Parathyroid adenoma (tissue), 2 donors: ENCODE measurements at regions not wholly inside any gene's neighbourhood (a gene's known extent, or its start where the extent isn't known, plus 50 kb on each side); places are given as distances from the start of the nearest gene placed in this dataset.

Experiments
- H2AFZ ChIP-seq: fragments of 300-600 bp; sonication (generic); one replicate; pipeline ENCODE4 v1.7.0; 2017; ENCODE audit warnings: antibody characterized with exemption, mild to moderate bottlenecking
- H3K27ac ChIP-seq: fragments of 300-600 bp; sonication (generic); one replicate; pipeline ENCODE4 v1.7.0; 2017
- H3K27me3 ChIP-seq: fragments of 300-600 bp; sonication (generic); one replicate; pipeline ENCODE4 v1.7.0; 2017; ENCODE audit warnings: low read length; ENCODE audit not compliant: control insufficient read depth, insufficient read depth
- H3K36me3 ChIP-seq: fragments of 300-600 bp; sonication (generic); one replicate; pipeline ENCODE4 v1.7.0; 2017; ENCODE audit warnings: low read length; ENCODE audit not compliant: control insufficient read depth, insufficient read depth
- H3K4me1 ChIP-seq: fragments of 300-600 bp; sonication (generic); one replicate; pipeline ENCODE4 v1.7.0; 2017; ENCODE audit warnings: control low read depth
- H3K4me2 ChIP-seq: fragments of 300-600 bp; sonication (generic); one replicate; pipeline ENCODE4 v1.7.0; 2017; ENCODE audit warnings: low read length
- H3K4me3 ChIP-seq: fragments of 300-600 bp; sonication (generic); one replicate; pipeline ENCODE4 v1.7.0; 2017; ENCODE audit warnings: low read depth, low read length
- H3K79me2 ChIP-seq: fragments of 300-600 bp; sonication (generic); one replicate; pipeline ENCODE4 v1.7.0; 2017; ENCODE audit warnings: control low read depth
- H3K9ac ChIP-seq: fragments of 300-600 bp; sonication (generic); one replicate; pipeline ENCODE4 v1.7.0; 2017; ENCODE audit warnings: mild to moderate bottlenecking
- H3K9me3 ChIP-seq: fragments of 300-600 bp; sonication (generic); one replicate; pipeline ENCODE4 v1.7.0; 2017; ENCODE audit warnings: low read length; ENCODE audit not compliant: control insufficient read depth
- CTCF ChIP-seq: fragments of 300-600 bp; sonication (generic); IDR thresholded peaks from one replicate; pipeline ENCODE4 v1.7.0; 2017; ENCODE audit warnings: antibody characterized with exemption, mild to moderate bottlenecking
- donor health status: primary hyperparathyroidism.

DNA sequence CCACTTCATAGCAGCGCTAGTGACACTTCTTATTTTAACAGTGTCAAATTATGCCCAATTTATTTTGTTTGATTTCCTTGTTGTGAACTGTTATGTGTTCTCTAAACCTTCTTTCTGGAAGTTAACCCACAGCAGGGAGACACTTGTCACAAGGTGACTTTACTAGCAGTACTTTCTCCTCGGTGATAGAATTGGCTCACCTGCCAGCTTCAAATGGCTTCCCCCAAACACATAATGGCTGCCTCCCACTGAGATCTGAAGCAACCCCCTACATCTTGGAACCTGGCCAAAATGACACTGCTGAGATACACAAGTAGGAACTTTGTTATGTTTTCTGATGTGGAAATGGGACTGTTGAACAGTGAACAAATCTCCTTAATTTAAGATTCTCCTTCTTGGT lies 238.8 kb upstream of the DPH6 start:
- Histone ChIP-seq H3K27me3 (no peaks in the 10 kb centered on the region), H3K27ac (no peak overlapping the region), H3K9me3 (no peaks in the 10 kb centered on the region), H3K4me2 (no peak overlapping the region), H3K79me2 (no peaks in the 10 kb centered on the region), H3K36me3 (no peaks in the 10 kb centered on the region), H3K4me3 (no peak overlapping the region), H2AFZ (no peak overlapping the region), H3K4me1 (no peaks in the 10 kb centered on the region), H3K9ac (no peak overlapping the region)
- TF ChIP-seq CTCF, result no peak

DNA sequence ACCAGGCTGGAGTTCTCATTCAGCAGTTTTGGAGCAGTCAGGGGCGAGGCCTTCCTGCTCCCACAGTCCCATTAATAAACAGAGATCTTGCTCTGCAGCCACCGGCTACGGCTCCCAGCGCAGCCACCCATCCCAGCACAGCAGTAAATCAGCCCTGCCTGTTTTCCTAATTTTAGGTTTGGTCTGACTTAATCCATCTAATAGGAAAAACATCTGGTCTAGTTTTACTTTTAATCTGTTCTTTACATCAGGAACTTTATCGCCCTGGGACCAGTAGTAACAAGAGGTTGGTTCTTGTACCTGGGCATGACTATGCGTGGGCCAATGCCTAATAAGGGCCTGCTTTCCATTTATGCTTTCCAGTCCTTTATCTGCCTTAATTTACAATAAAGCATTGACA lies 264.0 kb upstream of the DPH6 start:
- Histone ChIP-seq H3K4me3 (no peak overlapping the region), H3K36me3 (no peaks in the 10 kb centered on the region), H3K27me3 (no peaks in the 10 kb centered on the region), H2AFZ (no peak overlapping the region), H3K9me3 (no peaks in the 10 kb centered on the region), H3K4me1 (no peaks in the 10 kb centered on the region), H3K79me2 (no peaks in the 10 kb centered on the region), H3K4me2 (no peak overlapping the region), H3K27ac (no peak overlapping the region), H3K9ac (no peak overlapping the region)
- TF ChIP-seq CTCF, result no peak

DNA sequence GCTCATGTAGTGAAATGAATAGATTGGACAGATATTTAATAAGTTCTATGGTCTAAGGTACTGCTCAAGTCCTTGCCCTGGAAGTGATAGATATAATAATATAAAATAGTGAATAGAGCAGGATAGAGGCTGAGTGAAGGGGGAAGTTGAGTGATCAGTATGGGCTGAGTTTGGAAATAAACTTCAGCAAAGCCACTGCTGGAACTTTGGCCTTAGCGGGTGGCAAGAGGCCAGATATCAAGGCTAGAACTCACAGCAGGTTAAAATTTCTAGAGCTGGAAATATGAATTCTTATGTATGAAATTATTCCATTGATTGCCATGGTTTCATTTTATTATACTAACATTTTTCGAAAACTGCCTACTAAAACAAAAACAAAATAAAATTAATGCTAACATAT lies 267.6 kb upstream of the DPH6 start:
- H3K36me3 ChIP-seq, result no peaks in the 10 kb centered on the region
- no peak overlapping the region for H3K27ac ChIP-seq
- no peak overlapping the region for H3K4me3 ChIP-seq
- H3K4me2 ChIP-seq, result no peak overlapping the region
- TF ChIP-seq CTCF, result no peak
- no peak overlapping the region for H2AFZ ChIP-seq
- H3K9me3 ChIP-seq, result no peaks in the 10 kb centered on the region
- H3K9ac ChIP-seq, result no peak overlapping the region
- no peaks in the 10 kb centered on the region for H3K79me2 ChIP-seq
- no peaks in the 10 kb centered on the region for H3K27me3 ChIP-seq
- no peaks in the 10 kb centered on the region for H3K4me1 ChIP-seq

GRCh38 chr15:35818846-35819245 lies 272.9 kb upstream of the DPH6 start:
- no peaks in the 10 kb centered on the region for H3K9me3 ChIP-seq
- no peak for TF ChIP-seq CTCF
- H3K27ac ChIP-seq, result no peak overlapping the region
- no peaks in the 10 kb centered on the region for H3K79me2 ChIP-seq
- H3K4me2 ChIP-seq, result no peak overlapping the region
- no peaks in the 10 kb centered on the region for H3K4me1 ChIP-seq
- H3K27me3 ChIP-seq, result no peaks in the 10 kb centered on the region
- no peaks in the 10 kb centered on the region for H3K36me3 ChIP-seq
- no peak overlapping the region for H2AFZ ChIP-seq
- no peak overlapping the region for H3K9ac ChIP-seq
- H3K4me3 ChIP-seq, result no peak overlapping the region

GRCh38 chr15:35822153-35822552 lies 276.2 kb upstream of the DPH6 start:
- Histone ChIP-seq H3K4me3 (no peak overlapping the region), H3K9me3 (no peaks in the 10 kb centered on the region)

More at GRCh38 chr15:35822153-35822552, 276.2 kb upstream of the DPH6 start:
- H3K4me2 ChIP-seq, result no peak overlapping the region
- no peak for TF ChIP-seq CTCF
- H3K79me2 ChIP-seq, result no peaks in the 10 kb centered on the region
- no peaks in the 10 kb centered on the region for H3K4me1 ChIP-seq
- H2AFZ ChIP-seq, result no peak overlapping the region
- no peaks in the 10 kb centered on the region for H3K36me3 ChIP-seq
- no peak overlapping the region for H3K27ac ChIP-seq
- H3K27me3 ChIP-seq, result no peaks in the 10 kb centered on the region
- H3K9ac ChIP-seq, result no peak overlapping the region
